Left renal pelvis (tissue), 4 donors: ENCODE measurements at regions not wholly inside any gene's neighbourhood (a gene's known extent, or its start where the extent isn't known, plus 50 kb on each side); places are given as distances from the start of the nearest gene placed in this dataset.

ENCODE experiments used
- DNase-seq, 4 donors: peaks; one replicate each; pipeline ENCODE4 v3.0.0-alpha.2; 2013; ENCODE audit warnings: low read depth in 4 of 4, low spot score in 3 of 4

DNA sequence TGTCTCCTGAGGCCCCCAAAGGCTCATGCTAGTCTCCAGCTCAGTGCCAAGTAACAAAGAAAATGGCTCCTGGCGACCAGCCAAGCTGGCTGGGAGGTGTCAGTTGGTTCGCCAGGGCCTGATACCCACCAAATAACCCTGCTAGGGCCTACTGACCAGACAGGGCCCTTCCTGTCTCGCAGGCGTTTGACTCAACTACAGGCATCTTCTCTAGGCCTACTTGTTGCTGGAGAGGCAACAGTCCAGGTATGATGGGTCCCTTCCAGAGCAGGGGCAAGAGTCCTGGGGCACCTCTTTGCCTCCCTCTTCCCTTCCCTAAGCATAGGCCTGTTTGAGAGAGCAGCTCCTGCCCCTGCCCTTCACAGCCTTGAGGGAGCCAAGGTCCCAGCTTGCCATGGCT, 147.9 kb upstream of the VANGL1 start:
- DNase-seq, result no peak

- DNase-seq, result no peak
Observed at GRCh38 chr1:115492880-115493279, 148.9 kb upstream of the VANGL1 start.

DNA sequence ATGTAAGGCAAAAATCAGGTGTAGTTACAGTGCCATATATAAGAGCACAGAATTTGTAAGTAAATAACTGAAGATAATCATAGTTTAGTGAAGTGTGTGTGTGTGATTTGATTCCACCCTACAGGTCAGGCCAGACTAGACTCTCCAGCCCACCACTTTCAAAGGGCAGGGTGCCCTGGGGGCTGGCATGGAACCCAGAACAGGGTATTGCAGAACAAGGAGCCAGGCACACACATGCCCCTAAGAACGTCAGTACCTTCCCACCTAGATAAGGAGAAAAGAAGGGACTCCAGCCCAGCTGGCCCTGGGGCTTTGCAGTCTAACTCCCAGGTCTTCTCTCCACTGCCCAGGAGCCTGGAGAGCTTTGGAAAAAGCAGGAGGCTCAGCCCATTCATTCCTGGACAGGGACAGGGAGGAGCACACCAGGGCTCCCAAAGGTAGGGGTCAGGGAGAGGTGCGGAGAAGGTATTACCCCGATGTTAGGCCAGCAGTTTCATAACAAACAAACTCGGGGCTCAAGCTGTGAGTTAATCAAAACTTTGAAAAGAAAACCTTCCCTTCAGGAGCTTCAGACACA, 149.7 kb upstream of the VANGL1 start:
- no peak for DNase-seq

GRCh38 chr1:115491298-115492018, 150.3 kb upstream of the VANGL1 start:
- DNase-seq, result no peak

DNA sequence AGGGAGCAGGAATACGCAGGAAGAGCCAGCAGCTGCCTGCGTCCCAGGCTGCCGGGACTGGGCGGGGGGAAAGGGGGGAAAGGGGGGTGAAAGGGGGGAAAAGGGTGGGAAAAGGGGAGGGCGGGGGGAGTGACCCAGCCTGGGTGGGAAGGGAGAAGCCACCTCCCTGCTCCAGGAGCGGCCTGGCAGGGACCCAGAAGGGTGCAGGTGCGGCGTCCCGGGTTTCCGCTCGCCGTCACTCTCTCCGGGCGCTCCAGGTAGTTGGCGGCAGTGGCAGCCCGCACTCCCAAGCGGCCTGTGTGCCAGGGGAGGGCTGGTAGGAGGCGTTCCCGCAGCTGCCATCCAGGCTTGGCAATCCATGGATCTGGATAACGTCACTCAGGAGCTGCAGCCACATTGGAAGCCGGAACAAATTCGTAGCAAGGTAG, 141.0 kb upstream of the NGF start:
- no peak for DNase-seq

GRCh38 chr1:115477071-115477470, 139.0 kb upstream of the NGF start:
- no peak for DNase-seq

GRCh38 chr1:115476616-115477015, 138.6 kb upstream of the NGF start:
- DNase-seq, result no peak

- DNase-seq, result no peak
Observed at GRCh38 chr1:115475901-115476300, 137.9 kb upstream of the NGF start.

GRCh38 chr1:115475252-115475651, 137.2 kb upstream of the NGF start:
- DNase-seq, result no peak

DNA sequence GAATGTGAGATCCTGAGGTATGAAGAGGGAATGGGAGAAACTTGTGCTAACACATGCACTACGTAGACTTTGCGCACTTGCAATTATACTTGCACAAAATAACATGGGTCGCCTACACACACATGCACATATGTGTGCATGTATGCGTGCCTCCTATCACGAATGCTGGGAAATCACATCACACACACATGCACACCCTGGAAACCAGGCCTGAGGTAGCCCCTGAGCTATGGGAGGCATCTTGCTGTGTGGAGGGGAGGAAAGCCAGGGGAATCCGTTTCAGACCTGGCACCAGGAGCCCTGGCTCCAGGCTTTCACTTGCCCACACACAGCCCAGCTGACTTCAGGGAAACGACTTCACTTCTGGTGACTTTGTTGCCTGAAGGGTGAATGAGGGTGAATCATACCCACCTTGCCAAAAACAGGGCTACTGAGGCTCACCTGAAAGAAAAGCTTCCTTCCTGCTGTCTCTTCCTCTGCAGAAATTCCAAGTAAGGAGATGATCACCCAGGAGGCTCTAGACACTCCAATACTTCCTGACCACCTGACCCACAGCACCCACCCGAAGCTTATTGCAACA, 136.0 kb upstream of the NGF start:
- no peak for DNase-seq

GRCh38 chr1:115469703-115470476, 131.8 kb upstream of the NGF start:
- DNase-seq, result no peak

- DNase-seq, result no peak
Observed at GRCh38 chr1:115467790-115468189, 129.7 kb upstream of the NGF start.

GRCh38 chr1:115467196-115467595, 129.1 kb upstream of the NGF start:
- DNase-seq, result no peak

DNA sequence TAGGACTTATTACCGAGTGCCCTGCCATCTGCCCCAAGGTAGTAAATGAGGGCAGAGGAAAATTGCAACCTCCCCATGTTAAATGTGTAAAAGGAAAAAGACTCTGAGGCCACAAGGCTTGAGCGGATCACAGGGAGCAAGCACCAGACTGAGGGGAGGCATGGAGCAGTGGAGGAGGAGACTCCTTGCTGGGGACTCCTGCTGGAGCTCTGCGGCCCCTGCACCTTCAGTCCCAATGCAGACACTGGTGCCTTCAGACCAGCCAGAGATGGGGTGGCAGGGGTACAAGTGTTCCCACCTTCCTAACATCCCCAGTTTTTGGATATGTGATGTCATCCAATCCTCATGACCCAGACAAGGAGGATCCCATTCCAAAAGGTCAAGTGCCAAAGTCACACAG, 128.4 kb upstream of the NGF start:
- no peak for DNase-seq

DNA sequence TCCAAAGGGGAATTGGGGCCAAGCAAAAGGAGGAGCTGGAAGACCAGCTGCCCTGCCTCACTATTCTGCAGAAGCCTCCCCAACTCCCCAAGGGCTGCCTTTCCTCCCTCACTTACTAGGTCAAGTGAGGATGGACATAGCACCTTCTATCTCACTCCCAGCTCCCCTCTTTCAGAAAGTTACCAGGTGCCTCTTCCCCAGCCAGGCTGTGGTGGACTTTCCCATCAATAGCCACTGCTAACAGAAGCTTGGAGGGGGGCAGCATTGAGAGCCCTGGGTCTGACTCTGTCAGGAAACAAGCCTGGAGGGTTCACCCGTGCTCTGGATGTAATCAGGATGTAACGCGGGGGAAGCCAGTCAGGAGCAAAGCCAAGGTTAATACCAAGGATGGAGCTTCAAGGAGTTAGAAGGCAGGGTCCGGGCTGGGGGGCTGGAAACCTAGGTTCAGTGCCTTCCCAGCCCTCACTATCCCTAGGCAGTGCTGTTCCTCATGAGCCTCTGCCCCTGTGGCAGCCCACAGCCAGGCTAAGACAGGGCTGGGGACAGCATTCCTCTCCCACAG, 127.8 kb upstream of the NGF start:
- no peak for DNase-seq

DNA sequence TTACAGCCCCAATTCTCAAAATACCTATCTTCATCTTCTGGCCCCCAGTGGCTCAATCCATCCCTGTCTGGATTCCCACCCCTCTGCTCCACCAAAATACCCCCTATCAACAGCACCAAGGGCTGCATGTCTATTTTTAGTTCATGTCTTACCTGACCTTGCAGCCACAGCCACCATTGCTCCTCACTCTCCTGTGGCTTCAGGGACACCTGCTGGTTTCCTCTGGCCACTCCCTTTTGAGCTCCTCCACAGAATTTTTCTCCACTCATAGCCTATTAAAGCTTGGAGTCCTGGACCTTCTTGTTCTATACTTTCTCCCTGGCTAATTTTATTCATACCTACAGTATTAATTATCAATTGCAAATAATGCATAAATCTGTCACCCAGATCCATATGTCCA, 125.3 kb upstream of the NGF start:
- DNase-seq, result no peak

DNA sequence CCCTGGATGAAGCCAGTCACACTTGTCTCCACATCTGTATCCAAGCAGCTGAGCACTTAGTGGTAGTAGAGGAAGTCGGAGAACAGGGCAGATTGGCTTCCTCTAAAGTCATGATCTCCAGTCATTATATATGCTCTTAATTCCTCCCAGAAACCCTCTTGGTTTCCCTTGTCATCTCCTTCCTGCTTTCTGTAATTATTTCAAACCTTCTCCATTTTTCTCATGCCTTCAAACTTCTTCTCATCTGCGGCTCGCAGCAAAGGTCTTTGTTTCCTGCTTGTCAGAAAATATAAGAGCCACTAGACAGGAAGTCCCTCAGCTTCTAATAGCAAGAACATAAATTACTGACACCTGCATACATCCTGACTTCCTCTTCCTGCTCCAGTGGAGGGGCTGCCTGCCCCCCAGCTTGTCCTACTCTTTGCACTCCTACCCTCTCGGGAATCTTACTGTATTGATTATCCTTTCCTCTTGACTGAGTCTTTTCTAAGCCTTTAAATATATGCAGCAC, 124.6 kb upstream of the NGF start:
- no peak for DNase-seq

DNA sequence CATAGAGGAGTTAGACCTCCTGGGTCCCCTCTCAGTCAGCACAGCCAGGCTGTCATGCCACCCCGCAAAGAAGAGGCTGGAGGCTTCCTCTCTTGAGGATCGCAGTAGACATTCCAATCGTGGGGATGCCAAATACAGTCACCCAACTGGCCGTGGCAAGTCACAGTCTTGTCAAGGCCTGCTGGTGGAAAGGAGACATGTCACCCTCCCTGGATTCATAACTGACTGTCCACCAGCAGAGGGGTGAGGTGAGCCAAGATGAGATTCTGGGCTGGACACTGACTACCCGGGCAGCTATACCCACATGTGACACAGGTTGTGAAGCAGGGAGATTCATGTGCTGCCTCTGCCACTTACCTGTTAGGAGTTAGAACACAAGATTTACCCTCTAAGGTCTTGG, 123.5 kb upstream of the NGF start:
- no peak for DNase-seq

DNA sequence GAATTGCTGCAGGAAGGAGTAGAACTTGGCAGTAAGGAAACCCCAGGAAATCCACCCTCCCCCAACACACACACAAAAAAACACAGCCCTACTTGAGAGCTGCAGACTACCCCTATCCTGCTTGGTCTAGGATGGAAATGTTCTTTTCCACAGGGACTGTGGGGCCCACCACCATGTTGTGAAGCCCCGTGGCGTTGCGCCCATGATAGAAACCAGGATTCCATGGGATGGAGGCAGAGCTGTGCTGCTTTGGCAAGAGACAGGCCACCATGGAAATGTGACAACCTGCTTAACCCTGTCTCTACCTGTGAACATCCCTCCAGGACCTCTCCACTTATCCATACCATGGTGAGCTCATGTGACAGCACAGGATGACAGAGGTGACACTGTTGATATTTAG, 121.1 kb upstream of the NGF start:
- DNase-seq, result no peak

DNA sequence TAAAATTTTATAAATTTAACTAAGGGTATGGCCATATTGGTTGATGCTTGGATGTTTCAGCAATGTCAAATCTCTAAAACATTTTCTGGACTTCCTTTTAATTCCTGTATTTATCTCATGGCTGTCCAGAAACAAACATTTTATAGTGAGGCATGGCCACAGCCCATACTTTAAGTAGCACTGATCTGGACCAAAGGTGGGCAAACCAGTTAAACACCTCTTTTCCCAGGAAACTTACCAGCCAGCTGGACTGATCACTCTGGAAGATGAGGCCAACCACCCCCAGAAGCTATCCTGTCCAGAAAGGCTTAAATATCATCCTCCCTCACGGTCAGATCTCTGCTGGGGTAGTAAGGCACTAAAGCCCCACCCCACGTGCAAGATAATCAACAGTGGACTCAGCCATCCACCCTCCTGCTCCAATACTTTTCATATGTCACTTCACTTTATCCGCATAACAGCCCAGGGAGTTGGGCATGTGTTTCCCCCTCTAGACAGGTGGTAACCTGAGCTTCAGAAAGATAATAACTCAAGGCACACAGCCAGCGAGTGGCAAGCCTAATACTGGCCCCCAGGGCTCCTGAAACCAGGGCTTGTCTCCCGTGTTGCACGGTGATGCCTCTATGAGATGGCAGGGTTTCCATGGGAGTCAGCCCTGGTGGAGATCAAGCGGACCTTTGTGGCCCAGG, 120.5 kb upstream of the NGF start:
- no peak for DNase-seq

DNA sequence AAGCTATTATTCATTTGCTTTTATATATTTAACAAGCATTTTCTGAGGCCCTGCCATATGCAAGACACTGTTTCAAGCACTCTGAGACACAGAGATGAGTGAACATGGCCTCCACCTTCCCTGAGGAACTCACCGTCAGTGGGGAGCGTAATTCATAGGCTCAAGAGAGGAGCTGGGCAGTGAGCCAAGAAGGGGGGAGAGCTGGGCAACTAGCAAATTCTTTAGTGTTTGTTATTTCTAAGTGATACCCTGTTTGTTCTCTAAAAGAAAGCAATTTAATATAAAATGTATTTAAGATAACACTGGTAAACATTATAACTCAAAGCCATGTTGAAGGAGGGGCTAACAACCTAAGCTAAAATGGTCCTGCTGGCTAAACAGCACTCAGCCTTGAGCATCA, 119.2 kb upstream of the NGF start:
- DNase-seq, result no peak
